ENCODE measurements at regions not wholly inside any gene's neighbourhood (a gene's known extent, or its start where the extent isn't known, plus 50 kb on each side); places are given as distances from the start of the nearest gene placed in this dataset.

GRCh38 chr5:120251898-120252297, 212.2 kb upstream of the PRR16 start:
- Histone ChIP-seq H2AFZ (ENCODE audit: low read length, unreplicated experiment) (no peak overlapping the region), H3K4me3 (ENCODE audit: low read depth, low read length) (no peak overlapping the region), H3K79me2 (ENCODE audit: control insufficient read depth, insufficient read depth, low read length, unreplicated experiment) (no peaks in the 10 kb centered on the region), H3K36me3 (ENCODE audit: insufficient read depth, low read length) (no peaks in the 10 kb centered on the region), H3K27me3 (ENCODE audit: insufficient read depth, low read length) (no peaks in the 10 kb centered on the region), H3K4me1 (ENCODE audit: control insufficient read depth, insufficient read depth, low read length, unreplicated experiment) (peaks cover 12% of the 10 kb centered on the region), H3K27ac (ENCODE audit: low read depth, low read length) (no peak overlapping the region)

GRCh38 chr5:120252839-120253238, 211.3 kb upstream of the PRR16 start:
- H3K4me1 ChIP-seq (ENCODE audit: control insufficient read depth, insufficient read depth, low read length, unreplicated experiment): peaks cover 15% of the 10 kb centered on the region
- no peak overlapping the region for H2AFZ ChIP-seq (ENCODE audit: low read length, unreplicated experiment)
- no peaks in the 10 kb centered on the region for H3K36me3 ChIP-seq (ENCODE audit: insufficient read depth, low read length)
- no peak overlapping the region for H3K4me3 ChIP-seq (ENCODE audit: low read depth, low read length)
- no peak overlapping the region for H3K27ac ChIP-seq (ENCODE audit: low read depth, low read length)
- no peaks in the 10 kb centered on the region for H3K79me2 ChIP-seq (ENCODE audit: control insufficient read depth, insufficient read depth, low read length, unreplicated experiment)
- H3K27me3 ChIP-seq (ENCODE audit: insufficient read depth, low read length): no peaks in the 10 kb centered on the region

GRCh38 chr5:120254385-120254784, 209.7 kb upstream of the PRR16 start:
- no peak overlapping the region for H3K4me3 ChIP-seq (ENCODE audit: low read depth, low read length)
- no peaks in the 10 kb centered on the region for H3K79me2 ChIP-seq (ENCODE audit: control insufficient read depth, insufficient read depth, low read length, unreplicated experiment)
- no peak overlapping the region for H3K27ac ChIP-seq (ENCODE audit: low read depth, low read length)
- no peaks in the 10 kb centered on the region for H3K36me3 ChIP-seq (ENCODE audit: insufficient read depth, low read length)
- no peaks in the 10 kb centered on the region for H3K27me3 ChIP-seq (ENCODE audit: insufficient read depth, low read length)
- H2AFZ ChIP-seq (ENCODE audit: low read length, unreplicated experiment): no peak overlapping the region
- peaks cover 17% of the 10 kb centered on the region for H3K4me1 ChIP-seq (ENCODE audit: control insufficient read depth, insufficient read depth, low read length, unreplicated experiment)

- Histone ChIP-seq H3K79me2 (ENCODE audit: control insufficient read depth, insufficient read depth, low read length, unreplicated experiment) (no peaks in the 10 kb centered on the region), H3K27me3 (ENCODE audit: insufficient read depth, low read length) (no peaks in the 10 kb centered on the region), H2AFZ (ENCODE audit: low read length, unreplicated experiment) (peak overlapping the region; percentile 6), H3K36me3 (ENCODE audit: insufficient read depth, low read length) (no peaks in the 10 kb centered on the region), H3K27ac (ENCODE audit: low read depth, low read length) (no peak overlapping the region), H3K4me3 (ENCODE audit: low read depth, low read length) (no peak overlapping the region), H3K4me1 (ENCODE audit: control insufficient read depth, insufficient read depth, low read length, unreplicated experiment) (peaks cover 17% of the 10 kb centered on the region)
Measured at GRCh38 chr5:120255214-120255613, 208.9 kb upstream of the PRR16 start.

- no peak overlapping the region for H3K27ac ChIP-seq (ENCODE audit: low read depth, low read length)
- no peaks in the 10 kb centered on the region for H3K79me2 ChIP-seq (ENCODE audit: control insufficient read depth, insufficient read depth, low read length, unreplicated experiment)
- H3K27me3 ChIP-seq (ENCODE audit: insufficient read depth, low read length): no peaks in the 10 kb centered on the region
- H3K4me1 ChIP-seq (ENCODE audit: control insufficient read depth, insufficient read depth, low read length, unreplicated experiment): peaks cover 17% of the 10 kb centered on the region
- H2AFZ ChIP-seq (ENCODE audit: low read length, unreplicated experiment): no peak overlapping the region
- H3K36me3 ChIP-seq (ENCODE audit: insufficient read depth, low read length): no peaks in the 10 kb centered on the region
- H3K4me3 ChIP-seq (ENCODE audit: low read depth, low read length): no peak overlapping the region
Measured at GRCh38 chr5:120256376-120256775, 207.7 kb upstream of the PRR16 start.

GRCh38 chr5:120257358-120257971, 206.6 kb upstream of the PRR16 start:
- no peak overlapping the region for H3K27ac ChIP-seq (ENCODE audit: low read depth, low read length)
- peak overlapping the region; percentile 73 for H2AFZ ChIP-seq (ENCODE audit: low read length, unreplicated experiment)
- H3K36me3 ChIP-seq (ENCODE audit: insufficient read depth, low read length): no peaks in the 10 kb centered on the region
- no peaks in the 10 kb centered on the region for H3K79me2 ChIP-seq (ENCODE audit: control insufficient read depth, insufficient read depth, low read length, unreplicated experiment)
- no peaks in the 10 kb centered on the region for H3K27me3 ChIP-seq (ENCODE audit: insufficient read depth, low read length)
- 0 out of 2 replicates have a peak overlapping the region, but pooled peaks have one; percentile 15 for H3K4me3 ChIP-seq (ENCODE audit: low read depth, low read length)
- H3K4me1 ChIP-seq (ENCODE audit: control insufficient read depth, insufficient read depth, low read length, unreplicated experiment): peaks cover 17% of the 10 kb centered on the region

GRCh38 chr5:120258123-120258522, 206.0 kb upstream of the PRR16 start:
- Histone ChIP-seq H2AFZ (ENCODE audit: low read length, unreplicated experiment) (peak overlapping the region; percentile 73), H3K4me3 (ENCODE audit: low read depth, low read length) (peak overlapping the region; percentile 15), H3K4me1 (ENCODE audit: control insufficient read depth, insufficient read depth, low read length, unreplicated experiment) (peaks cover 17% of the 10 kb centered on the region), H3K79me2 (ENCODE audit: control insufficient read depth, insufficient read depth, low read length, unreplicated experiment) (no peaks in the 10 kb centered on the region), H3K27me3 (ENCODE audit: insufficient read depth, low read length) (no peaks in the 10 kb centered on the region), H3K27ac (ENCODE audit: low read depth, low read length) (no peak overlapping the region), H3K36me3 (ENCODE audit: insufficient read depth, low read length) (no peaks in the 10 kb centered on the region)

- no peaks in the 10 kb centered on the region for H3K36me3 ChIP-seq (ENCODE audit: insufficient read depth, low read length)
- H3K4me3 ChIP-seq (ENCODE audit: low read depth, low read length): no peak overlapping the region
- H3K4me1 ChIP-seq (ENCODE audit: control insufficient read depth, insufficient read depth, low read length, unreplicated experiment): peaks cover 6% of the 10 kb centered on the region
- no peaks in the 10 kb centered on the region for H3K27me3 ChIP-seq (ENCODE audit: insufficient read depth, low read length)
- H3K79me2 ChIP-seq (ENCODE audit: control insufficient read depth, insufficient read depth, low read length, unreplicated experiment): no peaks in the 10 kb centered on the region
- H2AFZ ChIP-seq (ENCODE audit: low read length, unreplicated experiment): no peak overlapping the region
- H3K27ac ChIP-seq (ENCODE audit: low read depth, low read length): no peak overlapping the region
Measured at GRCh38 chr5:120260651-120261050, 203.4 kb upstream of the PRR16 start.

GRCh38 chr5:120270498-120270897, 193.6 kb upstream of the PRR16 start:
- Histone ChIP-seq H3K4me1 (ENCODE audit: control insufficient read depth, insufficient read depth, low read length, unreplicated experiment) (no peaks in the 10 kb centered on the region), H2AFZ (ENCODE audit: low read length, unreplicated experiment) (no peak overlapping the region), H3K36me3 (ENCODE audit: insufficient read depth, low read length) (no peaks in the 10 kb centered on the region), H3K27me3 (ENCODE audit: insufficient read depth, low read length) (no peaks in the 10 kb centered on the region), H3K4me3 (ENCODE audit: low read depth, low read length) (no peak overlapping the region), H3K79me2 (ENCODE audit: control insufficient read depth, insufficient read depth, low read length, unreplicated experiment) (no peaks in the 10 kb centered on the region), H3K27ac (ENCODE audit: low read depth, low read length) (no peak overlapping the region)

GRCh38 chr5:120293796-120294195, 170.3 kb upstream of the PRR16 start:
- Histone ChIP-seq H2AFZ (ENCODE audit: low read length, unreplicated experiment) (peak overlapping the region; percentile 62), H3K4me1 (ENCODE audit: control insufficient read depth, insufficient read depth, low read length, unreplicated experiment) (peaks cover 37% of the 10 kb centered on the region), H3K27ac (ENCODE audit: low read depth, low read length) (peak overlapping the region; percentile 32), H3K27me3 (ENCODE audit: insufficient read depth, low read length) (no peaks in the 10 kb centered on the region), H3K79me2 (ENCODE audit: control insufficient read depth, insufficient read depth, low read length, unreplicated experiment) (no peaks in the 10 kb centered on the region), H3K36me3 (ENCODE audit: insufficient read depth, low read length) (no peaks in the 10 kb centered on the region), H3K4me3 (ENCODE audit: low read depth, low read length) (no peak overlapping the region; the same call in 1 of the 2 replicates)

GRCh38 chr5:120297616-120298015, 166.5 kb upstream of the PRR16 start:
- Histone ChIP-seq H3K36me3 (ENCODE audit: insufficient read depth, low read length) (no peaks in the 10 kb centered on the region), H3K4me3 (ENCODE audit: low read depth, low read length) (peak overlapping the region; percentile 53), H3K27me3 (ENCODE audit: insufficient read depth, low read length) (no peaks in the 10 kb centered on the region), H3K4me1 (ENCODE audit: control insufficient read depth, insufficient read depth, low read length, unreplicated experiment) (peaks cover 37% of the 10 kb centered on the region), H3K79me2 (ENCODE audit: control insufficient read depth, insufficient read depth, low read length, unreplicated experiment) (no peaks in the 10 kb centered on the region), H2AFZ (ENCODE audit: low read length, unreplicated experiment) (peak overlapping the region; percentile 92), H3K27ac (ENCODE audit: low read depth, low read length) (peak overlapping the region; percentile 54)
